GM12892 (cell line): ENCODE measurements at regions not wholly inside any gene's neighbourhood (a gene's known extent, or its start where the extent isn't known, plus 50 kb on each side); places are given as distances from the start of the nearest gene placed in this dataset.

Experiments
- POLR2A ChIP-seq: IDR thresholded peaks from 2 replicates; pipeline ENCODE4 v1.6.1; 2011; ENCODE audit warnings: low read depth, low read length, control low read depth
- POLR2AphosphoS5 ChIP-seq: IDR thresholded peaks from 2 replicates; pipeline ENCODE4 v1.6.1; 2011; ENCODE audit warnings: low read depth, low read length, control low read depth
- TAF1 ChIP-seq: IDR thresholded peaks from 2 replicates; pipeline ENCODE4 v1.6.1; 2011; ENCODE audit warnings: low read depth, mild to moderate bottlenecking, control low read depth, low read length, borderline replicate concordance

DNA sequence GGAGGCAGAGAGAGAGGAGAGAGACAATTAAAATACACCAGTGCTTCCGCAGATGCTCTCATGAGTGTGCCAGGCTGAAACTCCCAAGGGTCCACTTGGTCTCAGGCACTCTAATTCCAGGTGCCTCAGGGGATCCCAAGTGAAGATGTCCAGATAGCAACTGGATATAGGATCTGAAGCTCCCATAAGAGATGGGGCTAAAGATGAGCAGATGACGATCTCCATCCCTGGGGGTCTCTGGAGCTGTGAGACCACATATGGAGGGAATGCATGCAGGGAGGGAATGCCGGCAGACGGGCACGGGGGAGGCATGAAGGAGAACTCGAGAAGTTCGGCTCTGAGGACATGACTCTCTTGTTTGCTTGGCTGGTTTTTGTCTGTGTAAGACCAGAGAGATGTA lies 223.7 kb upstream of the RAB6C start:
- TF ChIP-seq POLR2A, result no peak
- no peak for TF ChIP-seq POLR2AphosphoS5
- no peak for TF ChIP-seq TAF1
